GM19468 (cell line): ENCODE measurements at regions not wholly inside any gene's neighbourhood (a gene's known extent, or its start where the extent isn't known, plus 50 kb on each side); places are given as distances from the start of the nearest gene placed in this dataset.
"Not testable (repeated sequence)": the region's sequence is repeated elsewhere in the genome, so short reads cannot be mapped to it uniquely, and the experiment has no call there.

ENCODE experiments used
- ATAC-seq: cut with Tn5 transposase; IDR thresholded peaks from one replicate; pipeline ENCODE4 v1.9.1; 2021; ENCODE audit warnings: mild to moderate bottlenecking, moderate library complexity, moderate number of reproducible peaks; ENCODE audit not compliant: unreplicated experiment; ENCODE audit errors: extremely low read depth

GRCh38 chr3:11739706-11740105 is 96.0 kb upstream of the VGLL4 start:
- no peak for ATAC-seq

GRCh38 chr3:11739123-11739522 is 95.4 kb upstream of the VGLL4 start:
- no peak for ATAC-seq

GRCh38 chr3:11737742-11738141 is 94.0 kb upstream of the VGLL4 start:
- no peak for ATAC-seq

GRCh38 chr3:11736136-11736833 is 92.6 kb upstream of the VGLL4 start:
- ATAC-seq: no peak

GRCh38 chr3:11735638-11736037 is 91.9 kb upstream of the VGLL4 start:
- no peak for ATAC-seq

GRCh38 chr3:11735111-11735510 is 91.4 kb upstream of the VGLL4 start:
- not testable (repeated sequence) for ATAC-seq

GRCh38 chr3:11733914-11734313 is 90.2 kb upstream of the VGLL4 start:
- no peak for ATAC-seq

- no peak for ATAC-seq
Observed at GRCh38 chr3:11727207-11727606, 83.5 kb upstream of the VGLL4 start.

- no peak for ATAC-seq
Observed at GRCh38 chr3:11726146-11726545, 82.4 kb upstream of the VGLL4 start.

GRCh38 chr3:11725340-11725641 is 81.6 kb upstream of the VGLL4 start:
- ATAC-seq: not testable (repeated sequence)

GRCh38 chr3:11724615-11725339 is 81.1 kb upstream of the VGLL4 start:
- ATAC-seq: peak; percentile 27

GRCh38 chr3:11721479-11721878 is 77.8 kb upstream of the VGLL4 start:
- ATAC-seq: no peak

- no peak for ATAC-seq
Observed at GRCh38 chr3:11720917-11721411, 77.2 kb upstream of the VGLL4 start.

GRCh38 chr3:11720304-11720898 is 76.7 kb upstream of the VGLL4 start:
- ATAC-seq: no peak

GRCh38 chr3:11719406-11720303 is 75.9 kb upstream of the VGLL4 start:
- peak; percentile 31 for ATAC-seq

GRCh38 chr3:11718637-11719405 is 75.1 kb upstream of the VGLL4 start:
- ATAC-seq: peak; percentile 11

GRCh38 chr3:11717768-11718636 is 74.3 kb upstream of the VGLL4 start:
- ATAC-seq: no peak

GRCh38 chr3:11717301-11717700 is 73.6 kb upstream of the VGLL4 start:
- ATAC-seq: no peak
